HG02938 (cell line): ENCODE measurements at regions not wholly inside any gene's neighbourhood (a gene's known extent, or its start where the extent isn't known, plus 50 kb on each side); places are given as distances from the start of the nearest gene placed in this dataset.

Experiments
- ATAC-seq: cut with Tn5 transposase; IDR thresholded peaks from one replicate; pipeline ENCODE4 v1.9.1; 2021; ENCODE audit warnings: mild to moderate bottlenecking, moderate library complexity; ENCODE audit not compliant: unreplicated experiment

DNA sequence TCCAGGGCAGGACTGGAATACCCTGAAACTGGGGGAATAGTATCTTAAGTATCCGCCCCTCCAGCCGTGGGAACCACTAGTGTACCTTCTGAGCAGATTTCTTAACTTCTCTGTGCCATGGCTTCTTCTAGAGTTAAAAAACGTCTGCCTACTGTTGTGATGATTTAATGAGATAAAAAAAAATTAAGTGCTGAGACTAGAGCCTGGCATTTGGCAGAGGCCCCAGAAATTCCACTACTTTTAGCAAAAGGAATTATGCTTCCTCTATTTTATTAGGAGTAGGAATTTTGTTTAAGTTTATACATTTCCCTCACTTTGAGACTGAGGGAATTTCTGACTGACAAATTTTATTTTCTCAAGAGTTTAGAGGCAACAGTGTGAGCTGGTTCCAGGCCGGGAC is 371.2 kb upstream of the B3GAT1 start:
- no peak for ATAC-seq

DNA sequence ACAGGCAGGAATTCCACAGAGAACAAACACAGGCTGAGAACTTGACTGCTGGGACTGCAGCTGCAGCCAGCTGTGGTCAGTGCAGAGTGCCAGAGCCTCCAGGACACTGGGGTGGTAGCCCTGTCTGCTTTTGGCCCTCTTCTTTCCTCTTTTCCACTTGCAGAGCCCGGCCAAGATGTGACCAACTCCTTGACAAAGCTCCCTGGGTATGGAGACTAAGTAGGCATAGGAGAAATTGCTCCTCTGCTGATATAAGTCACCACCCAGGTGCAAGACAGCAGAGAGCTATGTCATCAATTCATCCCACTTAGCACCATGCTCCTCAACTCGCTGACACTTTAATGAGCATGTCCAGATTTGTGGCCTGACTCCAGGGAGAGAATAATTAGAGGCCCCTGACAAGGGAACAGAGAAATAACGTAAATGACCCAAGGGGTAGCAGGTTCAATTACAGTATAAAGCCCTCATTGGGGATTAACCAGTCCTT is 369.4 kb upstream of the B3GAT1 start:
- ATAC-seq = no peak

GRCh38 chr11:134780486-134781147 is 368.6 kb upstream of the B3GAT1 start:
- no peak for ATAC-seq

DNA sequence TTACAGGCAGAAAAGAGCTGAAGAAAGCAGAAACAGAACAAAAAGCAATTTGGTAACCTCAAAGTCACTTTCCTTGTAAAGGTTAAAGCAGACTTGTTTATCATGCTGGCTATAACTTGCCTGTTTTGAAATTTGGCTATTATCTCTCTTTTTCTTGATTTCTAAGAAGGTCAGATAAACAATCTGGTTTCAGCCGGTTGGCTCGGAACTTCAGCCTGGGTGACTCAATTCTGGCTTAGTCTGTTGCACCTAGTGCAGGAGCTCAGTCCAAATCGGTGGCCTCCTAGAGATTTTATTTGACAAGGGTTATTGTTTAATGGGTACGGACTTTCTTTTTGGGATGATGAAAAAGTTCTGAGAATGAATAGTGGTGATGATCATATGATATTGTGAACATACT is 367.1 kb upstream of the B3GAT1 start:
- ATAC-seq = no peak

DNA sequence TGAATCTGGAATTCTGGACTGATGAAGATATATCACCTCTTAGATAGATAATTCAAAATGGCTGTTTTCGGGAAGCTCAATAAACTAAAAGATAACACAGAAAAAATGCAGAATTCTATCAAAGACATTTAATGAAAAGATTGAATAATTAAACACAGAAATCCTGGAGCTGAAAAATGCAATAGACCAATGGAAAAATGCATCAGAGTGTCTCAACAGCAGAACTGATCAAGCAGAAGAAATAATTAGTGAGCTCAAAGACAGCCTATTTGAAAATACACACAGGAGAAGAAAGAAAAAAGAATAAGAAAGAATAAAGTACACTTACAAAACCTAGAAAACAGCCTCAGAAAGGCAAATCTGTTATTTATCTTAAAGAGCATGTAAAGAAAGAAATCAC is 356.4 kb upstream of the B3GAT1 start:
- ATAC-seq = no peak

DNA sequence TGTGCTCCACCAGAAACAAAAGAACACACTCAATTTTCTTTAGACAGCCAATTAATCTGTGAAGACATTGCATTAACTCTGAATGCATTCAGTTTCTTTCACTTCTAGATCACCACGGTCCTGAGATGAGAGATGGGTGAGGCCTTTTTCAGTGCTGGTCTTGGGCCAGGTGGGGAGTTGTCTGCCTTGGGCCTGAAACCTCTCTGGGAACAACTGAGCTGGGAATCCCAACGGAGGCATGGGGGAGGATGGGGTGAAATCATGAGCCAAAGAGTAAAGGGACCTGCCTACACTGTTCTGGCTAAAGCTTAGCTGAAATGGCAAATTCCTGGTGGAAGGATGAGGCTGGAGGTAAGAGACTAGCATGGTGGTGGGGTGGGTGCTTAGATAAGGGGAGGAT is 353.5 kb upstream of the B3GAT1 start:
- no peak for ATAC-seq

- ATAC-seq = no peak
Observed at GRCh38 chr11:134764966-134765365, 352.9 kb upstream of the B3GAT1 start.

DNA sequence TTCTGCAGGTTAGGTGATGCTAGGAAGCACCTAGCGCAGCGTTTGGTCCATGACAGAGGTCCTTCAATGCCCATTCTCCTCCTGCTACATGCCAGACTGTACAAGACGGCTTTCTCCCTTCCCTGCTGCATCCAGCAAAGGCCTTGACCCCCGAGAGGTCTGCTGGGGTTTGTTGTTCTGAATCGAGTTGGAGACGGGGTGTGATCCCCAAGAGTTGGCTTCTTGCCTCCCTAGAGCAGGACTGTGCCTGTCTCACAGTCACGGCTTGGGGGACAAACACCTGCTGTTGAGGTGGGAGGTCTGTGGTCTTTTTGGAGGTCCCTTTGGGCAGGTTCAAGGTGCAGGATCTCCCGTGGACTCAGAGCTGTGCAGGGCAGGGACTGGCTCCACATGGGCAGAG is 352.3 kb upstream of the B3GAT1 start:
- no peak for ATAC-seq

- no peak for ATAC-seq
Observed at GRCh38 chr11:134763030-134763388, 351.0 kb upstream of the B3GAT1 start.

- ATAC-seq = no peak
Observed at GRCh38 chr11:134762248-134763029, 350.4 kb upstream of the B3GAT1 start.

DNA sequence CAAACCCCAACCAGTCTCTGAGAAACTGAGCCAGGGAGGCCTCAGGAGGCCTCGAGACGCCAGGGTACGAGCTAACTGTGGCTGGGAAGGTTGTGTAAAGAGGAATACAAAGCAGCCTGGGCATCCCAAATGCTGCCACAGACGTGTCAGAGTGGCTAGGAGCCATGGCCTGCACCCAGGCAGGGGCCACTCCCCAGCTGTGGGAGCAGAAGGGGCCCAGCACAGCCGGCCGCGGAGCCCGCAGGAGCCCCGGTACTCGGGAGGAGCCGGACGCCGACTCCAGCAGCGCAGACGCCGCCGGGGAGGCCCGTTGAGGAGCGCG is 349.8 kb upstream of the B3GAT1 start:
- ATAC-seq = no peak

GRCh38 chr11:134761386-134761785 is 349.3 kb upstream of the B3GAT1 start:
- no peak for ATAC-seq

GRCh38 chr11:134760957-134761356 is 348.9 kb upstream of the B3GAT1 start:
- no peak for ATAC-seq

DNA sequence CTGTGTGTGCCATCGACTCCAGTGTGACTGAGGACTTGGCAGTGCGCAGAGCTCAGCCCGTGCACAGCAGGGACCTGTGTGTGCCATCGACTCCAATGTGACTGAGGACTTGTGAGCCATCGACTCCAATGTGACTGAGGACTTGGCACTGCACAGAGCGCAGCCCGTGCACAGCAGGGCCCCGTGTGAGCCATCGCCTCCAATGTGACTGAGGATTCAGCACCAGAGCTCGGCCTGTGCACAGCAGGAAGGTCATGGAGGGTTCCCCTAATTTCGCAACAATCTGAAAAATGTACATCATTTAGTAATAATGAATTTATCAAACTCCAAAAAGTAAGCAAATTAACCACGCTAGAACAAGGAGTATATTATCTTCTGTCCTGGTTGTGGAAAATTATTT is 348.3 kb upstream of the B3GAT1 start:
- ATAC-seq = no peak

GRCh38 chr11:134759855-134760254 is 347.8 kb upstream of the B3GAT1 start:
- no peak for ATAC-seq

DNA sequence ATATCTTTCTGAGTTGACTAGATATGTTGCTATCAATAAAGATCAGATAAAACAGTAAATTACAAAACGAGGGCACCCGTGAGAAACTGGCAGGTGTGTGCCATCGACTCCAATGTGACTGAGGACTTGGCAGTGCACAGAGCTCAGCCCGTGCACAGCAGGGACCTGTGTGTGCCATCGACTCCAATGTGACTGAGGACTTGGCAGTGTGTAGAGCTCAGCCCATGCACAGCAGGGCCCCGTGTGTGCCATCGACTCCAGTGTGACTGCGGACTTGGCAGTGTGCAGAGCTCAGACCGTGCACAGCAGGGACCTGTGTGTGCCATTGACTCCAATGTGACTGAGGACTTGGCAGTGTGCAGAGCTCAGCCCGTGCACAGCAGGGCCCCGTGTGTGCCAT is 347.2 kb upstream of the B3GAT1 start:
- ATAC-seq = no peak

- ATAC-seq = no peak
Observed at GRCh38 chr11:134758342-134758931, 346.4 kb upstream of the B3GAT1 start.

- ATAC-seq = no peak
Observed at GRCh38 chr11:134757633-134758032, 345.6 kb upstream of the B3GAT1 start.

- no peak for ATAC-seq
Observed at GRCh38 chr11:134756811-134757540, 344.9 kb upstream of the B3GAT1 start.

DNA sequence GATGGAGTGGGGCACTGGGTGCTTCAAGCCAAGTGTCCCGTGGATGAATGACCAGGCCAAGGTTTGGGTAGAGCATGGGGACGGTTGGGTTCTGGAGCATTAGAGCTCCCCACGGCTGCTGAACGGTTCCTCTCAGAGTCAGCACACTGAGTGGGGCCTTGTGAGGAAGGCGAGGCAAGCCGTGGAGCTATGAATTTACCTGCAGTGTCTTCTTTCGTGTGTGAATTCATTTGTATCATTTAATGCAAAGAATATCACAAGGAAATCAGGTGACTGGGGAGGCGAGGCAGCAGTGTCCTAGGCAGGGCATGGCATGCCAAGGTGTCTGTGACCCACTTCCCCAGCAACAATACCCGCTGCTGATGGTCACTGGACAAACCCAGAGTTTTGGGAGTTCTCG is 343.5 kb upstream of the B3GAT1 start:
- ATAC-seq = no peak

DNA sequence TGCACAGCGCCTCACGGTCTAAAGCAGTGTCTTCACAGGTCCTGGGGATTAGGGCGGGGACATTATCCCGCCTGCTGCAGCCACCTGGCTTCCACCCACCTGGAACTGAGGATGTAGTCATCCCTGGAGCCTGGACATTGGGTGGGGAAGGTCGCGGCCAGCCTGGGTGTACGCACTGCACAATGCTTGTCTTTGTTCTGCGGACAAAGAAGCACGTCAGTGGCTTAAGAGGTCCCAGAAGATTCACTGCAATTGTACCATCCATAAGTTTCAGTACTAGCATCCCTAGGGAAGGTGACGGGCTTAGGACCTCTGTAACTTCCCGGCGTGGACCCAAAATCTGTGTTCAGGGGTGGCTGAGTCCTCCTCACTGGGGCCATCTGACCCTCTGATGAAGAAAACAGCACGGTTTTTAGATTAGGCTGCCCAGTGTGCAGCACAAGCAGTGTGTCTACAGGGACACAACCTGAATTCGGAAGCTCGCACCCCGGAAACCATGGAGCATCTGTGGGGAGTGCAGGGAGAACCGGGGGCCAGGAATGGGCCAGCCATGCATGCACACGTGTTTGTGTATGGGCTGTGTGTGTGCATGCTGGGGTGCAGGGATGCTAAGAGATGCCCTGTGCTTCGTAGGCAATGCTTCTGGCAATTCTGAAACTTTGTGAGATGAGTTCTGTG is 342.6 kb upstream of the B3GAT1 start:
- no peak for ATAC-seq
